SK-N-SH (cell line): ENCODE measurements at regions not wholly inside any gene's neighbourhood (a gene's known extent, or its start where the extent isn't known, plus 50 kb on each side); places are given as distances from the start of the nearest gene placed in this dataset.

Experiments used
- CTCF ChIA-PET: fragments of 300-600, 350-600 bp; formaldehyde crosslinking; extraction: SDS; loops from one replicate; lab custom pipeline; 2021; lab: Yijun Ruan, JAX
- POLR2A ChIA-PET: fragments of 350-600 bp; sonication (Branson Sonifier 250); formaldehyde crosslinking; extraction: SDS; loops from one replicate; lab custom pipeline; 2020; ENCODE audit warnings: antibody characterized with exemption, inconsistent platforms; lab: Yijun Ruan, JAX
- DNase-seq: peaks from one replicate; pipeline ENCODE4 v3.0.0; 2012
- H2AFZ ChIP-seq: fragments of 200-600 bp; sonication (generic); 2 replicates; pipeline ENCODE4 v1.8.1; 2016; ENCODE audit warnings: antibody characterized with exemption, mild to moderate bottlenecking, low read depth
- H3F3A ChIP-seq: fragments of 200-600 bp; sonication (generic); replicated peaks from 2 replicates; pipeline ENCODE3; 2016; ENCODE audit warnings: antibody characterized with exemption, mild to moderate bottlenecking; ENCODE audit not compliant: insufficient read depth
- H3K27ac ChIP-seq, 2 experiments: fragments of 200-500 bp in 1 of 2; fragments of 200-600 bp in 1 of 2; sonication (Bioruptor generic) in 1 of 2; sonication (generic), shearing (Covaris generic) in 1 of 2; 2 replicates each; pipeline versions ENCODE4 v1.5.1 to v1.6.1; 2014 to 2016; ENCODE audit warnings: low read depth in 2 of 2, inconsistent platforms in 1 of 2, low read length in 1 of 2, mild to moderate bottlenecking in 1 of 2, mixed read lengths in 1 of 2
- H3K27me3 ChIP-seq: fragments of 200-600 bp; sonication (generic), shearing (Covaris generic); 2 replicates; pipeline ENCODE4 v1.6.1; 2016; ENCODE audit warnings: mixed run types; ENCODE audit not compliant: insufficient read depth
- H3K36me3 ChIP-seq, 2 experiments: fragments of 200-500 bp in 1 of 2; fragments of 200-600 bp in 1 of 2; sonication (Bioruptor generic) in 1 of 2; sonication (generic) in 1 of 2; replicated peaks in 1 of 2; 2 replicates each; pipeline versions ENCODE3 to v1.5.1; 2014 to 2016; ENCODE audit warnings: low read length in 1 of 2, mild to moderate bottlenecking in 1 of 2; ENCODE audit not compliant: insufficient read depth in 2 of 2, control insufficient read depth in 1 of 2
- H3K4me1 ChIP-seq, 2 experiments: fragments of 200-500 bp in 1 of 2; fragments of 200-600 bp in 1 of 2; sonication (Bioruptor generic) in 1 of 2; sonication (generic), shearing (Covaris generic) in 1 of 2; 2 replicates each; pipeline versions ENCODE4 v1.5.1 to v1.6.1; 2014 to 2016; ENCODE audit warnings: low read depth in 1 of 2, low read length in 1 of 2, mixed run types in 1 of 2; ENCODE audit not compliant: insufficient read depth in 2 of 2, control insufficient read depth in 1 of 2
- H3K4me2 ChIP-seq: fragments of 200-600 bp; sonication (generic), shearing (Covaris generic); 2 replicates; pipeline ENCODE4 v1.6.1; 2017; ENCODE audit warnings: mixed run types
- H3K4me3 ChIP-seq, 2 experiments: fragments of 200-500 bp in 1 of 2; fragments of 200-600 bp in 1 of 2; sonication (Bioruptor generic) in 1 of 2; sonication (generic), shearing (Covaris generic) in 1 of 2; 2 replicates each; pipeline versions ENCODE4 v1.5.1 to v1.8.1; 2014 to 2016; ENCODE audit warnings: low read depth in 2 of 2, inconsistent platforms in 1 of 2, low read length in 1 of 2, mild to moderate bottlenecking in 1 of 2, mixed read lengths in 1 of 2, moderate library complexity in 1 of 2
- H3K79me2 ChIP-seq: fragments of 200-600 bp; sonication (generic); 2 replicates; pipeline ENCODE4 v1.8.1; 2017; ENCODE audit warnings: mild to moderate bottlenecking; ENCODE audit not compliant: insufficient read depth
- H3K9ac ChIP-seq: fragments of 200-600 bp; sonication (generic); 2 replicates; pipeline ENCODE4 v1.6.1; 2017; ENCODE audit warnings: mixed run types
- H3K9me2 ChIP-seq: fragments of 200-600 bp; sonication (generic); 2 replicates; pipeline ENCODE4 v1.6.1; 2017; ENCODE audit warnings: mixed run types
- H3K9me3 ChIP-seq: fragments of 200-600 bp; sonication (generic); 2 replicates; pipeline ENCODE4 v1.6.1; 2017; ENCODE audit warnings: mixed run types, mild to moderate bottlenecking, moderate library complexity
- H4K20me1 ChIP-seq: fragments of 200-600 bp; sonication (generic); 2 replicates; pipeline ENCODE4 v1.6.1; 2017; ENCODE audit warnings: mild to moderate bottlenecking, mixed run types; ENCODE audit not compliant: insufficient read depth
- CHD2 ChIP-seq: fragments of 150-350 bp; IDR thresholded peaks from 2 replicates; pipeline ENCODE4 v1.6.1; 2018; ENCODE audit warnings: low read length; ENCODE audit not compliant: partially characterized antibody
- ELF1 ChIP-seq: IDR thresholded peaks from 2 replicates; pipeline ENCODE4 v1.4.0; 2012
- FOXJ3 ChIP-seq: sonication (generic); formaldehyde crosslinking; IDR thresholded peaks from 2 replicates; pipeline ENCODE4 v1.5.1; 2020; ENCODE audit warnings: mild to moderate bottlenecking, missing genetic modification reagents
- FOXM1 ChIP-seq: IDR thresholded peaks from 2 replicates; pipeline ENCODE4 v1.4.0; 2012; ENCODE audit warnings: low read depth, mild to moderate bottlenecking
- GATA2 ChIP-seq: sonication (generic); formaldehyde crosslinking; IDR thresholded peaks from 2 replicates; pipeline ENCODE4 v1.5.0; 2020; ENCODE audit warnings: mild to moderate bottlenecking, missing genetic modification reagents
- JUND ChIP-seq: IDR thresholded peaks from 2 replicates; pipeline ENCODE4 v1.4.0; 2012
- MEF2A ChIP-seq: IDR thresholded peaks from 2 replicates; pipeline ENCODE4 v1.4.0; 2012; ENCODE audit warnings: low read depth, borderline replicate concordance
- MXI1 ChIP-seq: IDR thresholded peaks from 2 replicates; pipeline ENCODE4 v1.6.1; 2012; ENCODE audit warnings: mild to moderate bottlenecking, low read depth, low read length, improper control_type of control experiment
- NFIC ChIP-seq: IDR thresholded peaks from 2 replicates; pipeline ENCODE4 v1.4.0; 2012; ENCODE audit warnings: borderline replicate concordance
- RAD21 ChIP-seq: IDR thresholded peaks from 2 replicates; pipeline ENCODE4 v1.6.1; 2012; ENCODE audit warnings: mild to moderate bottlenecking, low read length
- SIN3A ChIP-seq: IDR thresholded peaks from 2 replicates; pipeline ENCODE4 v1.6.1; 2012; ENCODE audit warnings: low read depth, mild to moderate bottlenecking, low read length, moderate library complexity, borderline replicate concordance
- SMC3 ChIP-seq: IDR thresholded peaks from 2 replicates; pipeline ENCODE4 v1.6.1; 2012; ENCODE audit warnings: low read depth, low read length, improper control_type of control experiment
- TEAD4 ChIP-seq: IDR thresholded peaks from 2 replicates; pipeline ENCODE4 v1.4.0; 2012; ENCODE audit warnings: mild to moderate bottlenecking, borderline replicate concordance; ENCODE audit not compliant: insufficient read depth
- USF2 ChIP-seq: fragments of 150-350 bp; IDR thresholded peaks from 2 replicates; pipeline ENCODE4 v1.6.1; 2017; ENCODE audit warnings: antibody characterized with exemption, low read length, low read depth, borderline replicate concordance
- YY1 ChIP-seq: IDR thresholded peaks from 2 replicates; pipeline ENCODE4 v1.4.0; 2012; ENCODE audit warnings: low read depth, mild to moderate bottlenecking
- WGBS: methylation state at CpG from one replicate; pipeline ENCODE4 v1.1.6; 2017; ENCODE audit warnings: low lambda C conversion rate; 5-methylcytosine and 5-hydroxymethylcytosine counted together
- TF ChIP-seq, protein P1 (sequence below): IDR thresholded peaks from 2 replicates; pipeline ENCODE4 v1.4.0; 2012; ENCODE audit warnings: low read depth
- TF ChIP-seq, protein P2 (sequence below): IDR thresholded peaks from 2 replicates; pipeline ENCODE4; 2012
- TF ChIP-seq, protein P3 (sequence below): IDR thresholded peaks from 2 replicates; pipeline ENCODE4 v1.6.1; 2012; ENCODE audit warnings: mild to moderate bottlenecking, low read depth, low read length, moderate library complexity
- TF ChIP-seq, protein P4 (sequence below): IDR thresholded peaks from 2 replicates; pipeline ENCODE4 v1.4.0; 2012; ENCODE audit warnings: low read depth, borderline replicate concordance

GRCh38 chr10:36794981-36795380, 330.4 kb upstream of the ANKRD30A start (continued):
- no peak for TF ChIP-seq RAD21
- no peak for TF ChIP-seq JUND
- TF ChIP-seq CHD2 = no peak
- TF ChIP-seq MEF2A = no peak
- TF ChIP-seq ELF1 = no peak
- no peak for TF ChIP-seq SIN3A
- no peak for TF ChIP-seq FOXJ3
- TF ChIP-seq GATA2 (CRISPR knock-in tag) = no peak
- no peak for TF ChIP-seq NFIC
- TF ChIP-seq SMC3 = no peak

DNA sequence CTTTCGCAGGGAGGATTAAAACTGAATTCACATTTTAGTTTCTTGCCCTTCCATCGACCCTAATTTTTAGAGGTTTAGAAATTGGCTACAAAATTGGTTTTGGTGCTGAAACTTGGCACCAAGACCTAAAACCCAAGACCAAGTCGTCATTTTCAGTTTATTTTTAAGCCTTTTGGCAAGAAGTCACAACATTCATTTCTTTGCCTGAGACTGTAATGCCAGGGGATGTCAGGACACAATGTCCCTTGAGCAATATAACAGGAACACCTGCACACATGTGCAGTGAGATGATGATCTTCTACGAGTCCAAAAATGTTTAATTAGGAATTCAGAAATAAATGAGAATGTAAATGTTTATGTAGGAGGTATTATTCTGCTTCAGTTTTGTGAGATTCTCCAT, 335.4 kb upstream of the ANKRD30A start:
- no peaks in the 10 kb centered on the region for H3K4me1 ChIP-seq
- H3K27ac ChIP-seq = no peak overlapping the region
- no peak for TF ChIP-seq JUND
- TF ChIP-seq, protein P1, sequence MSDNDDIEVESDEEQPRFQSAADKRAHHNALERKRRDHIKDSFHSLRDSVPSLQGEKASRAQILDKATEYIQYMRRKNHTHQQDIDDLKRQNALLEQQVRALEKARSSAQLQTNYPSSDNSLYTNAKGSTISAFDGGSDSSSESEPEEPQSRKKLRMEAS = no peak
- no peak for TF ChIP-seq SIN3A
- no peak for TF ChIP-seq USF2
- no peak for TF ChIP-seq YY1
- TF ChIP-seq, protein P2, sequence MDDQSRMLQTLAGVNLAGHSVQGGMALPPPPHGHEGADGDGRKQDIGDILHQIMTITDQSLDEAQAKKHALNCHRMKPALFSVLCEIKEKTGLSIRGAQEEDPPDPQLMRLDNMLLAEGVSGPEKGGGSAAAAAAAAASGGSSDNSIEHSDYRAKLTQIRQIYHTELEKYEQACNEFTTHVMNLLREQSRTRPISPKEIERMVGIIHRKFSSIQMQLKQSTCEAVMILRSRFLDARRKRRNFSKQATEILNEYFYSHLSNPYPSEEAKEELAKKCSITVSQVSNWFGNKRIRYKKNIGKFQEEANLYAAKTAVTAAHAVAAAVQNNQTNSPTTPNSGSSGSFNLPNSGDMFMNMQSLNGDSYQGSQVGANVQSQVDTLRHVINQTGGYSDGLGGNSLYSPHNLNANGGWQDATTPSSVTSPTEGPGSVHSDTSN = no peak
- no peak for TF ChIP-seq FOXJ3
- no peak for TF ChIP-seq CHD2
- TF ChIP-seq, protein P3, sequence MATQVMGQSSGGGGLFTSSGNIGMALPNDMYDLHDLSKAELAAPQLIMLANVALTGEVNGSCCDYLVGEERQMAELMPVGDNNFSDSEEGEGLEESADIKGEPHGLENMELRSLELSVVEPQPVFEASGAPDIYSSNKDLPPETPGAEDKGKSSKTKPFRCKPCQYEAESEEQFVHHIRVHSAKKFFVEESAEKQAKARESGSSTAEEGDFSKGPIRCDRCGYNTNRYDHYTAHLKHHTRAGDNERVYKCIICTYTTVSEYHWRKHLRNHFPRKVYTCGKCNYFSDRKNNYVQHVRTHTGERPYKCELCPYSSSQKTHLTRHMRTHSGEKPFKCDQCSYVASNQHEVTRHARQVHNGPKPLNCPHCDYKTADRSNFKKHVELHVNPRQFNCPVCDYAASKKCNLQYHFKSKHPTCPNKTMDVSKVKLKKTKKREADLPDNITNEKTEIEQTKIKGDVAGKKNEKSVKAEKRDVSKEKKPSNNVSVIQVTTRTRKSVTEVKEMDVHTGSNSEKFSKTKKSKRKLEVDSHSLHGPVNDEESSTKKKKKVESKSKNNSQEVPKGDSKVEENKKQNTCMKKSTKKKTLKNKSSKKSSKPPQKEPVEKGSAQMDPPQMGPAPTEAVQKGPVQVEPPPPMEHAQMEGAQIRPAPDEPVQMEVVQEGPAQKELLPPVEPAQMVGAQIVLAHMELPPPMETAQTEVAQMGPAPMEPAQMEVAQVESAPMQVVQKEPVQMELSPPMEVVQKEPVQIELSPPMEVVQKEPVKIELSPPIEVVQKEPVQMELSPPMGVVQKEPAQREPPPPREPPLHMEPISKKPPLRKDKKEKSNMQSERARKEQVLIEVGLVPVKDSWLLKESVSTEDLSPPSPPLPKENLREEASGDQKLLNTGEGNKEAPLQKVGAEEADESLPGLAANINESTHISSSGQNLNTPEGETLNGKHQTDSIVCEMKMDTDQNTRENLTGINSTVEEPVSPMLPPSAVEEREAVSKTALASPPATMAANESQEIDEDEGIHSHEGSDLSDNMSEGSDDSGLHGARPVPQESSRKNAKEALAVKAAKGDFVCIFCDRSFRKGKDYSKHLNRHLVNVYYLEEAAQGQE = no peak
- TF ChIP-seq TEAD4 = no peak
- TF ChIP-seq FOXM1 = no peak
- TF ChIP-seq MXI1 = no peak
- TF ChIP-seq, protein P4, sequence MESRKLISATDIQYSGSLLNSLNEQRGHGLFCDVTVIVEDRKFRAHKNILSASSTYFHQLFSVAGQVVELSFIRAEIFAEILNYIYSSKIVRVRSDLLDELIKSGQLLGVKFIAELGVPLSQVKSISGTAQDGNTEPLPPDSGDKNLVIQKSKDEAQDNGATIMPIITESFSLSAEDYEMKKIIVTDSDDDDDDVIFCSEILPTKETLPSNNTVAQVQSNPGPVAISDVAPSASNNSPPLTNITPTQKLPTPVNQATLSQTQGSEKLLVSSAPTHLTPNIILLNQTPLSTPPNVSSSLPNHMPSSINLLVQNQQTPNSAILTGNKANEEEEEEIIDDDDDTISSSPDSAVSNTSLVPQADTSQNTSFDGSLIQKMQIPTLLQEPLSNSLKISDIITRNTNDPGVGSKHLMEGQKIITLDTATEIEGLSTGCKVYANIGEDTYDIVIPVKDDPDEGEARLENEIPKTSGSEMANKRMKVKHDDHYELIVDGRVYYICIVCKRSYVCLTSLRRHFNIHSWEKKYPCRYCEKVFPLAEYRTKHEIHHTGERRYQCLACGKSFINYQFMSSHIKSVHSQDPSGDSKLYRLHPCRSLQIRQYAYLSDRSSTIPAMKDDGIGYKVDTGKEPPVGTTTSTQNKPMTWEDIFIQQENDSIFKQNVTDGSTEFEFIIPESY = no peak
- H3K4me2 ChIP-seq = no peak overlapping the region
- no peaks in the 10 kb centered on the region for H3K27me3 ChIP-seq
- no peak overlapping the region for H2AFZ ChIP-seq
- no peak overlapping the region for H3K4me3 ChIP-seq
- no peaks in the 10 kb centered on the region for H3K9me3 ChIP-seq
- H3K36me3 ChIP-seq = no peaks in the 10 kb centered on the region
- H4K20me1 ChIP-seq = no peaks in the 10 kb centered on the region
- no peak for DNase-seq
- no peaks in the 10 kb centered on the region for H3F3A ChIP-seq
- ChIA-PET POLR2A (no interaction called here), CTCF (no interaction called here)
- no peaks in the 10 kb centered on the region for H3K79me2 ChIP-seq
- no peaks in the 10 kb centered on the region for H3K9me2 ChIP-seq
- no peak overlapping the region for H3K9ac ChIP-seq
- 57% methylated on average over 4 of the region's 4 CpGs for WGBS
